ENCODE measurements at regions not wholly inside any gene's neighbourhood (a gene's known extent, or its start where the extent isn't known, plus 50 kb on each side); places are given as distances from the start of the nearest gene placed in this dataset.

GRCh38 chr7:106775975-106776607 is 89.0 kb upstream of the PIK3CG start:
- TF ChIP-seq ZNF396 (CRISPR knock-in tag; IDR thresholded peaks at IDR 0.05; ENCODE audit: borderline replicate concordance): no peak
- no peak for TF ChIP-seq CTCF (IDR thresholded peaks at IDR 0.05)
- no peak for TF ChIP-seq HMGXB4 (CRISPR knock-in tag; IDR thresholded peaks at IDR 0.05)
- TF ChIP-seq NFYB (CRISPR knock-in tag; conservative IDR thresholded peaks at IDR 0.05; ENCODE audit: low read depth): no peak
- no peak for TF ChIP-seq ZNF512 (CRISPR knock-in tag; IDR thresholded peaks at IDR 0.05; ENCODE audit: borderline replicate concordance)
